ENCODE measurements at regions not wholly inside any gene's neighbourhood (a gene's known extent, or its start where the extent isn't known, plus 50 kb on each side); places are given as distances from the start of the nearest gene placed in this dataset.

DNA sequence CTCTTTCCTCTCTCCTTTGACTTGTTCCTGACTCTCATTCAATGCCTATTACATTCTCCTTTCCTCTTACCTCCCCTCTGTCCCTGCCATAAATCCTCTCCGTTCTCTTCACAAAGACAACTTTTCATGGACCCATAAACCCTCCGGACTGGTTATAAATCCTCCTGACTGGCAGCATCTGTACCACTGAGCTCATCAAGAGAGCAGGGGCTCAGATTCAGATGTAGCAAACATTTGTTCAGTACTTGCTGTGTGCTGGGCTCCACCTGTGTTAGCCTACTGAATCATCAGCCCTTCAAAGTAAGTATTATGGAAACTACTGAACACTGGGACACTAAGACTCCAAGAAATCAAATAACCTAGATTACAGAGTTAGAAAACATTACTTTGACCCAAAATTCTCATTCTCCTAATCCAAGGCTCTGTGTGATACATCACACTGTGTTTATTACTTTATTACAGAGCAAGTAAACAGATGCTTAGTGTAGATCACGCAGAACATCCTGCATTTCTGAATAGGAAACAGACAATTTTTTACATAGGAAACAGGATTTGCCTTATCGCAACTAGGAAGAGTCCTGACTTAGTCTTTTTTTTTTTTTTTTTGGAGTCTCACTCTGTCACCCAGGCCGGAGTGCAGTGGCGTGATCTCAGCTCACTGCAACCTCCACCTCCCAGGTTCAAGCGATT, 108.6 kb upstream of the PDE1C start:
- DNase-seq (ENCODE audit: extremely low spot score, unreplicated experiment): no peak
- Mint-ChIP-seq H3K4me1 (ENCODE audit: unreplicated experiment) (peaks cover 9% of the 10 kb centered on the region), H3K36me3 (ENCODE audit: unreplicated experiment) (no peaks in the 10 kb centered on the region), H3K4me3 (ENCODE audit: unreplicated experiment) (no peak overlapping the region), H3K27me3 (ENCODE audit: unreplicated experiment) (no peaks in the 10 kb centered on the region), H3K27ac (ENCODE audit: unreplicated experiment) (no peak overlapping the region), H3K9me3 (ENCODE audit: unreplicated experiment) (no peaks in the 10 kb centered on the region)
- TF ChIP-seq, protein P1, sequence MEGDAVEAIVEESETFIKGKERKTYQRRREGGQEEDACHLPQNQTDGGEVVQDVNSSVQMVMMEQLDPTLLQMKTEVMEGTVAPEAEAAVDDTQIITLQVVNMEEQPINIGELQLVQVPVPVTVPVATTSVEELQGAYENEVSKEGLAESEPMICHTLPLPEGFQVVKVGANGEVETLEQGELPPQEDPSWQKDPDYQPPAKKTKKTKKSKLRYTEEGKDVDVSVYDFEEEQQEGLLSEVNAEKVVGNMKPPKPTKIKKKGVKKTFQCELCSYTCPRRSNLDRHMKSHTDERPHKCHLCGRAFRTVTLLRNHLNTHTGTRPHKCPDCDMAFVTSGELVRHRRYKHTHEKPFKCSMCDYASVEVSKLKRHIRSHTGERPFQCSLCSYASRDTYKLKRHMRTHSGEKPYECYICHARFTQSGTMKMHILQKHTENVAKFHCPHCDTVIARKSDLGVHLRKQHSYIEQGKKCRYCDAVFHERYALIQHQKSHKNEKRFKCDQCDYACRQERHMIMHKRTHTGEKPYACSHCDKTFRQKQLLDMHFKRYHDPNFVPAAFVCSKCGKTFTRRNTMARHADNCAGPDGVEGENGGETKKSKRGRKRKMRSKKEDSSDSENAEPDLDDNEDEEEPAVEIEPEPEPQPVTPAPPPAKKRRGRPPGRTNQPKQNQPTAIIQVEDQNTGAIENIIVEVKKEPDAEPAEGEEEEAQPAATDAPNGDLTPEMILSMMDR (IDR thresholded peaks at IDR 0.05): no peak

DNA sequence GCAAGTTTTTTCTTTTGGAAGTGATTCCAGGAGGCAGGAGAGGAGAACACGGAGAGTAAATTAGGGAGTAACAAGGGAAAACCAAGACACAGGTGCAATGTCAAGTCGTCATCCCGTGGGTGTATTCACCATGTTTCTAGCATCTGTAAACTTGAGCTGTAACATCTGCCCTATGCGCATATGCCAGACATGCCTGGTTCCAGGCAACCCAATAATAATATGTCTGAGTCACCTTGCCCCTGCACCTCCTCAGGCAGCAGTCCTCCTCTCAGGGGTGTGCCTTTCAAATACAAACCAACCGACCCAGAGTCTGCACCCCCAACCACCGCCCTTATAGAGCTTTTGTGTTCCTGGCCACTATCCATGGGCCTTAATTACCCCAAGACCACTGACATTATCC, 107.0 kb upstream of the PDE1C start:
- Mint-ChIP-seq H3K27ac (ENCODE audit: unreplicated experiment) (no peak overlapping the region), H3K36me3 (ENCODE audit: unreplicated experiment) (no peaks in the 10 kb centered on the region), H3K4me1 (ENCODE audit: unreplicated experiment) (peaks cover 11% of the 10 kb centered on the region), H3K4me3 (ENCODE audit: unreplicated experiment) (no peak overlapping the region), H3K9me3 (ENCODE audit: unreplicated experiment) (no peaks in the 10 kb centered on the region), H3K27me3 (ENCODE audit: unreplicated experiment) (no peaks in the 10 kb centered on the region)
- TF ChIP-seq, protein P1 (IDR thresholded peaks at IDR 0.05): no peak
- DNase-seq (ENCODE audit: extremely low spot score, unreplicated experiment): no peak

DNA sequence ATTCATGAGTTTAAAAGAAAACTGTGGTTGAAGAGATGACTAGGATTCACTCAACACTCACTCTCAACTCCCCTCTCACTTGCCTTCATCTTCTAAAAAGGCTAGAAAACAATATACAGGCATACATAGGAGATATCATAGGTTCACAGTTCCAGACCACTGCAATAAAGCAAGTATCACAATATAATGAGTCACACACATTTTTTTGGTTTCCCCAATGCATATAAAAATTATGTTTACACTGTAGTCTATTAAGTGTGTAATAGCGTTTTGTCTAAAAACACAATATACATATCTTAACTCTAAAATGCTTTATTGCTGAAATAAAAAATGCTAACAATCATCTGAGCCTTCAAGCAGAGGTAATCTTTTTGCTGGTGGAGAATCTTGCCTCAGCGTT, 104.9 kb upstream of the PDE1C start:
- Mint-ChIP-seq H3K27me3 (ENCODE audit: unreplicated experiment) (no peaks in the 10 kb centered on the region), H3K27ac (ENCODE audit: unreplicated experiment) (no peak overlapping the region), H3K4me3 (ENCODE audit: unreplicated experiment) (no peak overlapping the region), H3K9me3 (ENCODE audit: unreplicated experiment) (no peaks in the 10 kb centered on the region), H3K4me1 (ENCODE audit: unreplicated experiment) (peaks cover 11% of the 10 kb centered on the region), H3K36me3 (ENCODE audit: unreplicated experiment) (no peaks in the 10 kb centered on the region)
- TF ChIP-seq, protein P1 (IDR thresholded peaks at IDR 0.05): no peak
- no peak for DNase-seq (ENCODE audit: extremely low spot score, unreplicated experiment)

DNA sequence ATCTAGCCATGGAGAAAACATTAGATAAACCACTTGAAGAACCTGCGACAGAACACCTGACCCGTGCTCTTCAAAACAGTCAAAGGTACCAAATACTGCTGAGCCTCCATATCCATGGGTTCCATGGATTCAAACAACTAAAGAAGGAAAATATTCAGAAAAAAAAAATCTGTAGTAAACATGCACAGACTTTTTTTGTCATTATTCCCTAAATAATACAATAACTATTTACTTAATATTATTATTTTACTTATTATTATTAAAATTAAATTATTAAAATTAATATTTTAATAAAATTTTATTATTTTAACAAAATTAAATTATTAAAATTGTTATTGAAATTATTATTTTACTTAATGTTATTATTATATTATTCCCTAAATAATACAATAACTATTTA, 101.0 kb upstream of the PDE1C start:
- Mint-ChIP-seq H3K4me1 (ENCODE audit: unreplicated experiment) (peaks cover 13% of the 10 kb centered on the region), H3K27me3 (ENCODE audit: unreplicated experiment) (no peaks in the 10 kb centered on the region), H3K9me3 (ENCODE audit: unreplicated experiment) (no peaks in the 10 kb centered on the region), H3K36me3 (ENCODE audit: unreplicated experiment) (no peaks in the 10 kb centered on the region), H3K4me3 (ENCODE audit: unreplicated experiment) (no peak overlapping the region), H3K27ac (ENCODE audit: unreplicated experiment) (no peak overlapping the region)
- TF ChIP-seq, protein P1 (IDR thresholded peaks at IDR 0.05): no peak
- DNase-seq (ENCODE audit: extremely low spot score, unreplicated experiment): no peak

DNA sequence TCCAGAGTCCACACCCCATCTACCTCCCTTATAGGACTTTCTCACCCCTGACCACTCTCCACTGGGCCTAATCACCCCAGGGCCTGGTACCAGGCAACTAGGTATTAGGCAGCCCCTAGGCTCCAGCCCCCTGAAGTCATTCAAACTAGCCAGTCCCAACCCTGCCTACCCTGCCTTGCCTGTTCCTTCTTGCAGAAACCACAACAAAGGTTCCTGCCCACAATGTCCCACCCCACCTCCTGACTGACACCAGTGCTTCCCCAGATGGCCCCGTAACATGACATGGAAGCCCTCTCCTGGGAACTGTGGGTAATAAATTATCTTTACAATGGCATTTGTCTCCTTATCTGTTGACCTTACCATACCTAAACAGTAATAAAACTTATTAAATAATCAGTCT, 100.6 kb upstream of the PDE1C start:
- H3K9me3 Mint-ChIP-seq (ENCODE audit: unreplicated experiment): no peaks in the 10 kb centered on the region

More for the DNA sequence above, 100.6 kb upstream of the PDE1C start:
- H3K4me1 Mint-ChIP-seq (ENCODE audit: unreplicated experiment): peaks cover 15% of the 10 kb centered on the region
- no peaks in the 10 kb centered on the region for H3K36me3 Mint-ChIP-seq (ENCODE audit: unreplicated experiment)
- TF ChIP-seq, protein P1 (IDR thresholded peaks at IDR 0.05): no peak
- no peak for DNase-seq (ENCODE audit: extremely low spot score, unreplicated experiment)
- no peak overlapping the region for H3K4me3 Mint-ChIP-seq (ENCODE audit: unreplicated experiment)
- no peaks in the 10 kb centered on the region for H3K27me3 Mint-ChIP-seq (ENCODE audit: unreplicated experiment)
- no peak overlapping the region for H3K27ac Mint-ChIP-seq (ENCODE audit: unreplicated experiment)

All from osteocyte (in vitro differentiated cells).